HG03064 (cell line): ENCODE measurements at regions not wholly inside any gene's neighbourhood (a gene's known extent, or its start where the extent isn't known, plus 50 kb on each side); places are given as distances from the start of the nearest gene placed in this dataset.
"Not testable (repeated sequence)": the region's sequence is repeated elsewhere in the genome, so short reads cannot be mapped to it uniquely, and the experiment has no call there.

Experiments used
- ATAC-seq: cut with Tn5 transposase; IDR thresholded peaks from one replicate; pipeline ENCODE4 v1.9.1; 2021; ENCODE audit warnings: low read depth; ENCODE audit not compliant: unreplicated experiment

DNA sequence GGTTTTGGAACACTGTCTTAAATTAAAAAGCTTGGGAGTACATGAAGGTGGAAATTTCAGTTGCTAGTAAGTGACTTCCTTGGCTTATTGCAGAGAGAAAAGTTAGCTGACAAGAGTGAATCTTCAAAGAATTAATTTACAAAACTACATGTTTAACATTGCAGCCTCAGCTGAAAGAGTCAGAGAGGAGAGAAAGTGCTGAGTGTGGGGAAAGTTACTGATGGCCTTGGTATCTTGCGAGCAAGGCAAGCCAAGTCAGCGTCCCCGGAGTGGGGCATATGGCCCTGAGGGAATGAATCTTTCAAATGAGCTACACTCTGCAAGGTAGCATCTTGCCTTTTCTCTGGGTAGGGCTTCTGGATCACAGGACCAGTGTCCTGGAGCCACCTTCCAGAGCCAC, 131.3 kb downstream of the LPIN1 start:
- no peak for ATAC-seq

DNA sequence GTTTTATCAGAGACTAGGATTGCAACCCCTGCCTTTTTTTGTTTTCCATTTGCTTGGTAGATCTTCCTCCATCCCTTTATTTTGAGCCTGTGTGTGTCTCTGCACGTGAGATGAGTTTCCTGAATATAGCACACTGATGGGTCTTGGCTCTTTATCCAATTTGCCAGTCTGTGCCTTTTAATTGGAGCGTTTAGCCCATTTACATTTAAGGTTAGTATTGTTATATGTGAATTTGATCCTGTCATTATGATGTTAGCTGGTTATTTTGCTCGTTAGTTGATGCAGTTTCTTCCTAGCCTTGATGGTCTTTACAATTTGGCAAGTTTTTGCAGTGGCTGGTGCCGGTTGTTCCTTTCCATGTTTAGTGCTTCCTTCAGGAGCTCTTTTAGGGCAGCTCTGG, 138.8 kb downstream of the LPIN1 start:
- ATAC-seq: not testable (repeated sequence)

- not testable (repeated sequence) for ATAC-seq
Measured at GRCh38 chr2:11886899-11887298, 140.5 kb downstream of the LPIN1 start.

- no peak for ATAC-seq
Measured at GRCh38 chr2:11889101-11889850, 142.8 kb downstream of the LPIN1 start.

DNA sequence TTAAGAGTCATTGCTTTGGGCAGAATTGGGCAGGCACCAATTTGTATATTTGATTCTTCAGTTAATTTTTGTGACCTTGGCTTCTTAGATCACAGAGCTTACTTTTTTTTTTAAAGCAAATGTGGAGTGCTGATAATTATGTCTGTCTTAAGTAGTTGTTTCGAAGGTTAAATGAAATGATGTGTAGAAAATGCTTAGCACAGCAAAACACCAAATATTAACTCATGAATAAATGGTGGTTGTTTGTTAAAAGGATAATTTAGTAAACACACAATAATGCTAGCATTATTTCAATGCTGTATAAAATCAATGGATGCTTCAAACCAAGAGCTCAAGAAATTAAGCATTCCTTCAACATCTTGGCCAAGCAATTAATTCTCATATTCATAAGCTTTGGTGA, 143.4 kb downstream of the LPIN1 start:
- ATAC-seq: no peak

GRCh38 chr2:11891028-11891427, 144.6 kb downstream of the LPIN1 start:
- ATAC-seq: no peak

DNA sequence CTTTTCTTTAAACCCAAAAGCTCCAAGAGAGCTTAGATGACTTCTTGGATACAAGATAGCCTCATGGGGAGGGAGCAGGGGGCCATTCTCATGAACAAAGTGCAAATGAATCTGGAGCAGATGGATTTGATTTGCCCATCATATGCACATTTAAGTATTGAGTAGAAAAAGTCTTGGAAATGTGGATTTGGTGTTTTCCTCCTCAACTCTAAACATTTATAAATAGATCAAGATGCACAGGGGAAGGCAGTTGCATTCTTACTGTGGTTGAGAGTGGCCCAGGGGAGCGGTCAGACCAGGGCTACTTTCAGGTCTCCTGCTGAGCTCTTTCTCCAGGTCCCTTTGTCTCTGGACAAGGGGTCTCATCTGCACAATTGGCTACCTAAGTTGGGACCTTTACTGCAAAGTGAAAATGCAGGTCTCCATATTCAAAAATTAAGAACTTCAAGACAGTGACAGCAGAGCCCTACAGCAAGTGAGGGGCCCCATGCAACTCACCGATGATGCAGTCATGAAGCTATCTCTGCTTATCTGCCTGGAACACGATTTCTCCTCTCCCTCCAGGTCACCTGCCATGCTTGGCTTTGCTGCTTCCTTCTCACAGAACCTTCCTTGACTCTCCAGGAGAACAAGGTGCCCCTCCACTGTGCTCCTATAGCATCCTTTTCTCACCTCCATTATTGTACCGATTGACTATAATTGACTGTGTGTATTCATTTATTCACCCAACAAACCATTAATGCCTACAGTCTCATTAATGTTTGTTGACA, 145.4 kb downstream of the LPIN1 start:
- no peak for ATAC-seq

DNA sequence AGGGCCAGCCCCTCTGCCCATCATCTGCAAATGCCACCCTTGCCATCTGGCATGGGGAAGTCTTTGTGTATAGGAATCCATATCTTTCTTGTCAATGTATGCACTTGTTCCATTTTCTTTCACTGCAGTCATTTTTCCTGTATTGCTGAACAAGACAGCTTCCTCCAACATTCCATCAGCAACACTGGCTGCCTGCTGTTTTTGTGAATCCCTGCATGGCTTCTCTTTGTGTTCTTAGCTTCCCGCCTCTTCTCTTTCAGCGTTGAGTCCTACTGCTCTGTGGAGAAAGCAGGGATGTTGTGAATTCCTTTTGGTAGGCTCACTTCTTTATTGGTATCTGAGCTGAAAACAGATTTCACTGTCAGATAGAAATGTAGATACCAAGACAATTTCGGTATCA, 150.0 kb downstream of the LPIN1 start:
- ATAC-seq: no peak

DNA sequence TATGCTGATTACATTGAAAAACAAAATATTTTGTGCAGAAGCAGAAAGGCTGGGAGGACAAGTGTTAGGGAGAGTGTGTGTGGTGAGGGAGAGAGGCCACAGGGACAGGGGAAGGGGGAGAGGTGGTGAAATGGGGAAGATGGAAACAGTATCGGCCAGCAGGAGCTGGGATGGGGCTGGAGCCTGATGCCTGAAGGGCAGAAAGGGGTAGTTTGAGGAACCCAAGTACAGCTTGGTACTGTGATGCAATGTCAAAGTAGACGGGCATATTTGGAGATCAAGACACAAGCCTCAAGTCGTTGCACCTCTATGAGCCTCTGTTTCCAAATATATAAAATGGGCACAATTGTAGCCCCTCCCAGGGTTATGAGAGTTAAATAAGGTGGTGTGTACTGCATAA, 152.1 kb downstream of the LPIN1 start:
- no peak for ATAC-seq

DNA sequence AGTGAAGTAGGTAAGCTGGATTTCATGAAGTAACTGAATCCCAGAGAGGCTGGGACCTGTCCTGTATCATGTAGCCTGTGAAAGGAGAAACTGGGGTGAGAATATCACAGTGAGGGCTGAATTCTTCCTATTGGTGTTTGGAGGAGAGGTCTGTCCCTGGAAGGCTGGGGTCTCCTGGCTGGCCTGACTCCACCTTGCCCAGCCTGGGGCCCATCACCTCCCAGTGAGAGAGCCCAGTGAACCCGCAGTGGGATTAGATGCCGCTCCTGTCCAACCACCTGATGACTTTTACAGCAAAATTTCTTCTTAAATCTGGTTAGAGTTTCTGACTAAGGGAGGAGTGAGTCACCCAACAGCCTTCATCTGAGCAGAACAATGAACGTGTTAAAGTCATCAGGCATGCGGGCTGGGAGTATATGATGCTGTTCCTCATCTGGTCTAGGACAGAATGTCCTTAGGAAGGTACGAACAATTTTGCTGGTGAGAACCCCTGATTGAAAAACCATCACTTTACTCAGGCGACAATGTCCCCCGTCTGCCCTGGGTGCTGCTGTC, 152.9 kb downstream of the LPIN1 start:
- no peak for ATAC-seq

- not testable (repeated sequence) for ATAC-seq
Measured at GRCh38 chr2:11900891-11901290, 154.5 kb downstream of the LPIN1 start.

GRCh38 chr2:11901351-11902069, 155.1 kb downstream of the LPIN1 start:
- ATAC-seq: no peak

DNA sequence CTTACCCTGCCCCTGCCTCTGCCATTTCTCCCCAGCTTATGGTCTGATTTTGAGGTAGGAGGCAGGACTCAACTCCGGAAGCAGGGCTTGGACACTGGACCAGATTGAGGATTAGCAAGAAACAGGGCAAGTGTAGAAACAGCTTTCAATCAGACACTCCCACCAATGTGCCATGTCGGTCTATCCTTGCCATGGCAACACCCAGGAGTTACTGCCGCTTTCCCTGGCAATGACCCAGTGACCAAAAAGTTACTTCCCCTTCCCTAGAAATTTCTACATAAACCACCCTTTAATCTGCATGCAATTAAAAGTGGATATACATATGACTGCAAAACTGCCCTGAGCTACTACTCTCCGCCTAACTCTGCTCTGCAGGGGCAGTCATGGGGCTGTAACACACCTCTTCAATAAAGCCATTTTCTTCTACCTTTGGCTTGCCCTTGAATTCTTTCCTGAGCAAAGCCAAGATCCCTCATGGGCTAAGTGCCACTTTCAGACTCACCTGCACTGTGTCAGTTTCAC, 156.7 kb downstream of the LPIN1 start:
- no peak for ATAC-seq

DNA sequence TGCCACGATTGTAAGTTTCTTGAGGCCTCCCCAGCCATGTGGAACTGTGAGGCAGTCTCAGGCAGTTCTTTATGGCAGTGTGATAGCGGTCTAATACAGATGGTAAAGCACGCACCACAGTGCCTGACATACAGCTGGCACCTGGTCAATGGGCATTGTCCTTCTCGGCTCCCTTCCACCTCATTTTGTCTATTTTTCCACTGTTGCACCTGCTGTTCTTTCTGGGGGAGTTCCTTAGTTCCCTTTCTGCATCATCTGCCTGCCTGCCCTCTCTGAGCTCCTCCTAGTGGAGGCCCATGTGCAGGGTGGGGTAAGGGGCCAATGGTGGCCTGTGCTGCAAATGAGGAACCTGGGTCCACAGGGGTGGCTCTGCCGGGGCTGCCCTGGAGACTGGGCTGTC, 157.6 kb downstream of the LPIN1 start:
- ATAC-seq: no peak

DNA sequence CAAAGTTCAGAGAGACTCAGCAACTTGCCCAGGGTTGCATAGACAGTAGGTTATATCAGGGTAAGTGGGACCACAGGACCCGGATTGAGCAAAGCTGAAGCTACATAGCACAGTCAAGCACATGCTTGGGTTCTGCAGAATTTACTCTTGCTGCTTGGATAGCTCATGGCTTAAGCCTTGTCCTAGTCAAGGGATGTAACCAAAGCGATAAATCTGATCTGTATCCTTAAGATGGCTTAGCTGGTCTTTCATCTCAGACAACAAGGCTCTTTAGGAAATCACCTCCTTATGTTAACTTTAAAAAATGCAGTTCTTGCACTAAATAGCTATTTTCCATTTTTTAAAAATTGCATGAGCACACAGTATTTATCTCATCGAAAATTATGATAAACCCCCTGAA, 158.5 kb downstream of the LPIN1 start:
- no peak for ATAC-seq

GRCh38 chr2:11907190-11907589, 160.8 kb downstream of the LPIN1 start:
- ATAC-seq: no peak

- ATAC-seq: no peak
Measured at GRCh38 chr2:11910971-11911370, 164.5 kb downstream of the LPIN1 start.

GRCh38 chr2:11912980-11913379, 166.5 kb downstream of the LPIN1 start:
- no peak for ATAC-seq

- ATAC-seq: no peak
Measured at GRCh38 chr2:11914455-11914854, 168.0 kb downstream of the LPIN1 start.

- ATAC-seq: no peak
Measured at GRCh38 chr2:11915650-11916049, 169.2 kb downstream of the LPIN1 start.

GRCh38 chr2:11919953-11920352, 173.5 kb downstream of the LPIN1 start:
- ATAC-seq: no peak
